HepG2 (cell line): ENCODE measurements at regions not wholly inside any gene's neighbourhood (a gene's known extent, or its start where the extent isn't known, plus 50 kb on each side); places are given as distances from the start of the nearest gene placed in this dataset.

Experiments
- ATAC-seq: fragments of 200-7000 bp; cut with Tn5 transposase; 3 replicates; pipeline ENCODE4 v1.9.1; 2020; ENCODE audit warnings: mild to moderate bottlenecking, moderate library complexity
- BruUV-seq: library from RNA; stranded (reverse); fragments of 400-500 nt; replicated peaks from 2 replicates; lab custom pipeline; 2021; lab: Mats Ljungman, UMichigan
- CTCF ChIA-PET: fragments of 300-600 bp; formaldehyde crosslinking; extraction: SDS; loops from one replicate; lab custom pipeline; 2021; ENCODE audit warnings: low total read pairs, inconsistent platforms, low intra/inter-chr PET ratio; lab: Yijun Ruan, JAX
- POLR2A ChIA-PET: fragments of 350-600 bp; sonication (Branson Sonifier 250); formaldehyde crosslinking; loops from one replicate; lab custom pipeline; 2020; ENCODE audit warnings: antibody characterized with exemption, inconsistent platforms; lab: Yijun Ruan, JAX
- DNase-seq: peaks from one replicate; pipeline ENCODE4 v3.0.0-alpha.2; 2015; ENCODE audit warnings: low spot score
- FAIRE-seq: peaks from 3 replicates; lab custom pipeline; 2011; peaks lifted over from hg19 to GRCh38; lab: Jason Lieb, UNC
- H2AFZ ChIP-seq: one replicate; pipeline ENCODE4 v1.6.1; 2011; ENCODE audit warnings: low read length, inconsistent platforms
- H3K27ac ChIP-seq: fragments of 300-600 bp; 3 replicates; pipeline ENCODE4 v1.8.0; 2011; ENCODE audit warnings: mixed run types, mild to moderate bottlenecking, mixed read lengths, low read length, inconsistent platforms; ENCODE audit not compliant: insufficient read depth; ENCODE audit errors: extremely low read length
- H3K27me3 ChIP-seq, 2 experiments: fragments of 200-600 bp in 1 of 2; 2 replicates in 1 of 2; 3 replicates in 1 of 2; pipeline versions ENCODE4 v1.6.0 to v1.8.0; 2011; ENCODE audit warnings: low read length in 2 of 2, mild to moderate bottlenecking in 2 of 2, moderate library complexity in 2 of 2, inconsistent platforms in 1 of 2; ENCODE audit not compliant: insufficient read depth in 2 of 2, control insufficient read depth in 1 of 2
- H3K36me3 ChIP-seq, 2 experiments: fragments of 200-600 bp in 1 of 2; replicated peaks in 1 of 2; 2 replicates in 1 of 2; 3 replicates in 1 of 2; pipeline versions ENCODE4 v1.5.1 to v1.8.0; 2011; ENCODE audit warnings: low read length in 2 of 2, inconsistent platforms in 1 of 2; ENCODE audit not compliant: insufficient read depth in 2 of 2, control insufficient read depth in 1 of 2
- H3K4me1 ChIP-seq: 2 replicates; pipeline ENCODE4 v1.5.1; 2012; ENCODE audit warnings: low read length, inconsistent platforms; ENCODE audit not compliant: insufficient read depth
- H3K4me2 ChIP-seq: 2 replicates; pipeline ENCODE4 v1.6.0; 2011; ENCODE audit warnings: low read depth, low read length, inconsistent platforms
- H3K4me3 ChIP-seq, 3 experiments: fragments of 200-600 bp in 1 of 3; sonication (generic), shearing (Covaris generic) in 1 of 3; replicated peaks in 1 of 3; 2 replicates each; pipeline ENCODE4 v1.5.1; 2011 to 2016; ENCODE audit warnings: low read length in 3 of 3, inconsistent platforms in 2 of 3, low read depth in 2 of 3, mild to moderate bottlenecking in 2 of 3, control low read depth in 1 of 3, mixed read lengths in 1 of 3; ENCODE audit not compliant: insufficient read depth in 1 of 3
- H3K79me2 ChIP-seq: one replicate; pipeline ENCODE4 v1.6.1; 2011; ENCODE audit warnings: low read length, inconsistent platforms; ENCODE audit not compliant: insufficient read depth
- H3K9ac ChIP-seq: 2 replicates; pipeline ENCODE4 v1.6.0; 2011; ENCODE audit warnings: mild to moderate bottlenecking, low read depth, low read length, inconsistent platforms; ENCODE audit not compliant: insufficient read depth
- H3K9me3 ChIP-seq: 2 replicates; pipeline ENCODE4 v1.5.1; 2012; ENCODE audit warnings: mild to moderate bottlenecking, low read length
- H4K20me1 ChIP-seq: 2 replicates; pipeline ENCODE4 v1.6.0; 2011; ENCODE audit warnings: inconsistent platforms, mild to moderate bottlenecking, low read length, moderate library complexity; ENCODE audit not compliant: insufficient read depth
- CTCF ChIP-seq: sonication (generic); formaldehyde crosslinking; IDR thresholded peaks from 2 replicates; pipeline ENCODE4 v1.5.0; 2020; ENCODE audit warnings: mild to moderate bottlenecking, missing genetic modification reagents, moderate library complexity
- DRAP1 ChIP-seq: IDR thresholded peaks from 2 replicates; pipeline ENCODE4 v1.6.1; 2016; ENCODE audit warnings: missing genetic modification reagents, missing compliant biosample characterization
- MAFF ChIP-seq: IDR thresholded peaks from 2 replicates; pipeline ENCODE4 v1.6.1; 2011; ENCODE audit warnings: low read depth, low read length, improper control_type of control experiment
- MAFK ChIP-seq, 2 experiments: IDR thresholded peaks in 1 of 2; conservative IDR thresholded peaks in 1 of 2; 2 replicates each; pipeline ENCODE4 v1.6.1; 2011; ENCODE audit warnings: improper control_type of control experiment in 2 of 2, low read length in 2 of 2
- PLRG1 ChIP-seq: fragments of 450-650 bp; conservative IDR thresholded peaks from 2 replicates; pipeline ENCODE4 v1.6.1; 2016
- SMC3 ChIP-seq: IDR thresholded peaks from 2 replicates; pipeline ENCODE4 v1.6.1; 2011; ENCODE audit warnings: low read length, improper control_type of control experiment
- STAG1 ChIP-seq: sonication (generic); formaldehyde crosslinking; IDR thresholded peaks from 2 replicates; pipeline ENCODE4 v1.4.0; 2020; ENCODE audit warnings: missing genetic modification reagents
- TEAD3 ChIP-seq: optimal IDR thresholded peaks from 2 replicates; pipeline ENCODE3; 2016; ENCODE audit warnings: borderline replicate concordance
- TEF ChIP-seq: sonication (generic); formaldehyde crosslinking; IDR thresholded peaks from 2 replicates; pipeline ENCODE4 v1.5.0; 2020; ENCODE audit warnings: missing genetic modification reagents
- XRCC5 ChIP-seq: fragments of 200-400 bp; formaldehyde crosslinking; optimal IDR thresholded peaks from 2 replicates; pipeline ENCODE3; 2017; ENCODE audit warnings: mild to moderate bottlenecking, low read length
- ZBTB33 ChIP-seq: sonication (generic); formaldehyde crosslinking; IDR thresholded peaks from 2 replicates; pipeline ENCODE4 v1.4.0; 2020; ENCODE audit warnings: missing genetic modification reagents
- ZBTB34 ChIP-seq: sonication (generic); formaldehyde crosslinking; IDR thresholded peaks from 2 replicates; pipeline ENCODE4 v1.8.0; 2022; ENCODE audit warnings: mild to moderate bottlenecking, missing genetic modification reagents
- ZMAT3 ChIP-seq: sonication (generic); formaldehyde crosslinking; conservative IDR thresholded peaks from 2 replicates; pipeline ENCODE4 v1.7.0; 2021; ENCODE audit warnings: missing genetic modification reagents
- WGBS: methylation state at CpG from one replicate; pipeline ENCODE4 v1.1.6; 2017; ENCODE audit warnings: low lambda C conversion rate; 5-methylcytosine and 5-hydroxymethylcytosine counted together
- in situ Hi-C: cut with HindIII; loops from 2 replicates; pipeline ENCODE4 v1.10.0; 2017; ENCODE audit warnings: low pct_unique_long_range_greater_than_20kb; ENCODE audit not compliant: extremely low pct_ligation_motif_present
- intact Hi-C: fragments of 100-400 bp; cut with micrococcal nuclease; formaldehyde crosslinking; loops from one replicate; pipeline ENCODE4 v1.10.0; 2022; ENCODE audit not compliant: unreplicated experiment

GRCh38 chr1:217336724-217337123 lies 294.2 kb downstream of the GPATCH2 start:
- no peak for DNase-seq
- no peak overlapping the region for H3K9ac ChIP-seq
- H3K4me3 ChIP-seq = no peak overlapping the region
- no peaks in the 10 kb centered on the region for H3K27me3 ChIP-seq
- no peaks in the 10 kb centered on the region for H3K36me3 ChIP-seq
- H3K9me3 ChIP-seq = no peaks in the 10 kb centered on the region
- H3K27ac ChIP-seq = no peak overlapping the region
- no peak for ATAC-seq
- TF ChIP-seq MAFF = peak; percentile 55; the same call in 1 of the 2 replicates
- no peak for TF ChIP-seq ZBTB33 (CRISPR knock-in tag)
- TF ChIP-seq MAFK (conservative IDR thresholded peaks at IDR 0.05 in 1 of 2, IDR thresholded peaks at IDR 0.05 in 1 of 2; ENCODE audit: low read length in 2 of 2) = peak; percentile 34 to 74
- TF ChIP-seq TEF = no peak
- TF ChIP-seq, all 625 proteins: peak for 2
- Histone ChIP-seq H3K79me2 (no peaks in the 10 kb centered on the region), H3K4me2 (no peak overlapping the region), H3K4me1 (peaks cover 25% of the 10 kb centered on the region), H4K20me1 (no peaks in the 10 kb centered on the region), H2AFZ (no peak overlapping the region)
- in situ Hi-C loops (no loop called here), intact Hi-C loops (no loop called here)
- ChIA-PET POLR2A (no interaction called here), CTCF (no interaction called here)
- 52% methylated on average over 4 of the region's 4 CpGs for WGBS
- FAIRE-seq = no peak
- BruUV-seq = no TSS peak

- intact Hi-C loops (no loop called here), in situ Hi-C loops (no loop called here)
- TF ChIP-seq PLRG1 = no peak
- TF ChIP-seq CTCF (CRISPR knock-in tag) = peak; percentile 71
- no peak for TF ChIP-seq TEAD3 (CRISPR knock-in tag)
- TF ChIP-seq DRAP1 (CRISPR knock-in tag) = no peak
- TF ChIP-seq SMC3 = peak; percentile 53
- TF ChIP-seq STAG1 = peak; percentile 59
- peak; percentile 34 for TF ChIP-seq XRCC5
- no peak for TF ChIP-seq ZBTB34 (CRISPR knock-in tag)
- TF ChIP-seq ZMAT3 (CRISPR knock-in tag) = no peak
- DNase-seq (peak; percentile 10), ATAC-seq (peak; percentile 65), FAIRE-seq (no peak)
- H3K4me2 ChIP-seq = no peak overlapping the region
- H3K79me2 ChIP-seq = no peaks in the 10 kb centered on the region
- H4K20me1 ChIP-seq = no peaks in the 10 kb centered on the region
- no peaks in the 10 kb centered on the region for H3K36me3 ChIP-seq
- ChIA-PET CTCF (no interaction called here), POLR2A (no interaction called here)
- H3K27ac ChIP-seq = no peak overlapping the region
- BruUV-seq = no TSS peak
- H3K27me3 ChIP-seq = no peaks in the 10 kb centered on the region
- H2AFZ ChIP-seq = no peak overlapping the region
- no peak overlapping the region for H3K9ac ChIP-seq
- peaks cover 10% of the 10 kb centered on the region for H3K4me1 ChIP-seq
- peaks cover 7% of the 10 kb centered on the region; the same call in 1 of the 2 replicates for H3K9me3 ChIP-seq
- H3K4me3 ChIP-seq = no peak overlapping the region
- 11% methylated on average over 6 of the region's 6 CpGs for WGBS
Observed at GRCh38 chr1:217333939-217334338, 297.0 kb downstream of the GPATCH2 start.
